ENCODE measurements at regions not wholly inside any gene's neighbourhood (a gene's known extent, or its start where the extent isn't known, plus 50 kb on each side); places are given as distances from the start of the nearest gene placed in this dataset.

- no peak for DNase-seq (ENCODE audit: low spot score)
Observed at GRCh38 chr3:147589016-147589415, 179.9 kb downstream of the ZIC1 start.

GRCh38 chr3:147604136-147604535, 195.0 kb downstream of the ZIC1 start:
- DNase-seq (ENCODE audit: low spot score), result no peak

- no peak for DNase-seq (ENCODE audit: low spot score)
Observed at GRCh38 chr3:147613725-147614124, 204.6 kb downstream of the ZIC1 start.

- no peak for DNase-seq (ENCODE audit: low spot score)
Observed at GRCh38 chr3:147614210-147614609, 205.0 kb downstream of the ZIC1 start.

- DNase-seq (ENCODE audit: low spot score), result no peak
Observed at GRCh38 chr3:147615035-147615434, 205.9 kb downstream of the ZIC1 start.

- DNase-seq (ENCODE audit: low spot score), result peak; percentile 58
Observed at GRCh38 chr3:147616998-147617619, 207.9 kb downstream of the ZIC1 start.

GRCh38 chr3:147618691-147619090, 209.5 kb downstream of the ZIC1 start:
- DNase-seq (ENCODE audit: low spot score), result no peak

- no peak for DNase-seq (ENCODE audit: low spot score)
Observed at GRCh38 chr3:147619921-147620560, 210.9 kb downstream of the ZIC1 start.

GRCh38 chr3:147620906-147621305, 211.7 kb downstream of the ZIC1 start:
- DNase-seq (ENCODE audit: low spot score), result no peak

GRCh38 chr3:147630921-147631415, 221.8 kb downstream of the ZIC1 start:
- no peak for DNase-seq (ENCODE audit: low spot score)

GRCh38 chr3:147640781-147641180, 231.6 kb downstream of the ZIC1 start:
- DNase-seq (ENCODE audit: low spot score), result no peak

- no peak for DNase-seq (ENCODE audit: low spot score)
Observed at GRCh38 chr3:147645761-147646160, 236.6 kb downstream of the ZIC1 start.

- DNase-seq (ENCODE audit: low spot score), result no peak
Observed at GRCh38 chr3:147649475-147649874, 240.3 kb downstream of the ZIC1 start.

GRCh38 chr3:147651107-147651778, 242.1 kb downstream of the ZIC1 start:
- peak; percentile 6 for DNase-seq (ENCODE audit: low spot score)

GRCh38 chr3:147652651-147653366, 243.6 kb downstream of the ZIC1 start:
- no peak for DNase-seq (ENCODE audit: low spot score)

GRCh38 chr3:147653367-147653923, 244.3 kb downstream of the ZIC1 start:
- no peak for DNase-seq (ENCODE audit: low spot score)

- no peak for DNase-seq (ENCODE audit: low spot score)
Observed at GRCh38 chr3:147654827-147655226, 245.7 kb downstream of the ZIC1 start.

- DNase-seq (ENCODE audit: low spot score), result no peak
Observed at GRCh38 chr3:147655236-147655635, 246.1 kb downstream of the ZIC1 start.

- DNase-seq (ENCODE audit: low spot score), result no peak
Observed at GRCh38 chr3:147656023-147656422, 246.9 kb downstream of the ZIC1 start.

GRCh38 chr3:147661916-147662315, 252.8 kb downstream of the ZIC1 start:
- no peak for DNase-seq (ENCODE audit: low spot score)

GRCh38 chr3:147662705-147663104, 253.5 kb downstream of the ZIC1 start:
- DNase-seq (ENCODE audit: low spot score), result no peak

GRCh38 chr3:147669077-147669476, 259.9 kb downstream of the ZIC1 start:
- DNase-seq (ENCODE audit: low spot score), result no peak
